D721Med (cell line): ENCODE measurements at regions not wholly inside any gene's neighbourhood (a gene's known extent, or its start where the extent isn't known, plus 50 kb on each side); places are given as distances from the start of the nearest gene placed in this dataset.

ENCODE experiments used
- DNase-seq: peaks from one replicate; pipeline ENCODE4 v3.0.0; 2011; ENCODE audit warnings: low spot score; ENCODE audit not compliant: insufficient read length
- FAIRE-seq: peaks from 2 replicates; lab custom pipeline; 2011; peaks lifted over from hg19 to GRCh38; lab: Jason Lieb, UNC
- TF ChIP-seq, protein P1 (sequence below): IDR thresholded peaks from 2 replicates; pipeline ENCODE4 v1.5.1; 2012; ENCODE audit warnings: mild to moderate bottlenecking, control low read depth; ENCODE audit not compliant: insufficient read depth; ENCODE audit errors: missing control alignments

DNA sequence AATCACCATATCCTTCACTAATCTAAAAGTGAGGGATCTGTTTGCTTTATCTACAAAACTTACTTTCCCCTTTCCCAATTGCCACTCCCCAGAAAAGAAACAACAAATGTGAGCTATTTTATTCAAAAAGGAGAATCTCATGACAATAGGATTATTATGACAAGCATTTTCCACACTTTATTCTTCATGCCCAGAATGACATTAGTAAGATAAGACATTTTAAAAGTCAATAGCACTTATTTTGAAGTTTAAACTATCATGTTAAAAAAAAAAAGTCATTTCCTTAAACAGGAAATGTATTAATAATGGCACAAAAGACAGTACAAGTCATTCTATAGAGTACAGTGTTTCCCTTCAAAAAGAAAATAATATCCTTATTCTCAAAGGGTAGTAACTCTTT lies 58.8 kb upstream of the HNRNPA3 start:
- DNase-seq (no peak), FAIRE-seq (no peak)
- TF ChIP-seq, protein P1, sequence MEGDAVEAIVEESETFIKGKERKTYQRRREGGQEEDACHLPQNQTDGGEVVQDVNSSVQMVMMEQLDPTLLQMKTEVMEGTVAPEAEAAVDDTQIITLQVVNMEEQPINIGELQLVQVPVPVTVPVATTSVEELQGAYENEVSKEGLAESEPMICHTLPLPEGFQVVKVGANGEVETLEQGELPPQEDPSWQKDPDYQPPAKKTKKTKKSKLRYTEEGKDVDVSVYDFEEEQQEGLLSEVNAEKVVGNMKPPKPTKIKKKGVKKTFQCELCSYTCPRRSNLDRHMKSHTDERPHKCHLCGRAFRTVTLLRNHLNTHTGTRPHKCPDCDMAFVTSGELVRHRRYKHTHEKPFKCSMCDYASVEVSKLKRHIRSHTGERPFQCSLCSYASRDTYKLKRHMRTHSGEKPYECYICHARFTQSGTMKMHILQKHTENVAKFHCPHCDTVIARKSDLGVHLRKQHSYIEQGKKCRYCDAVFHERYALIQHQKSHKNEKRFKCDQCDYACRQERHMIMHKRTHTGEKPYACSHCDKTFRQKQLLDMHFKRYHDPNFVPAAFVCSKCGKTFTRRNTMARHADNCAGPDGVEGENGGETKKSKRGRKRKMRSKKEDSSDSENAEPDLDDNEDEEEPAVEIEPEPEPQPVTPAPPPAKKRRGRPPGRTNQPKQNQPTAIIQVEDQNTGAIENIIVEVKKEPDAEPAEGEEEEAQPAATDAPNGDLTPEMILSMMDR: no peak

DNA sequence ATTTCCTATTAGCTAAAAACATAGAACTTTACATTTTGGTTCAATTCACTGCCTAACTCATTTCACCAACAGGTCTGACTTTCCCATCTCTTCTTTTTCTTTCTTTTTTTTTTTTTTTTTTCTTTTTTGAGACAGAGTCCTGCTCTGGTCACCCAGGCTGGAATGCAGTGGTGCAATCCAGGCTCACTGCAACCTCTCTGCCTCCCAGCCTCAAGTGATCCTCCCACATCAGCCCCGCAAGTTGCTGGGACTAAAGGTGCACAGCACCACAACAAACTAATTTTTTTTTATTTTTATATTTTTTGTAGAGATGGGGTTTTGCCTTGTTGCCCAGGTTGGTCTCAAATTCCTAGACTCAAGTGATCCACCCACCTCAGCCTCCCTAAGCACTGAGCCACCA lies 57.8 kb upstream of the HNRNPA3 start:
- TF ChIP-seq, protein P1: no peak
- DNase-seq (no peak), FAIRE-seq (no peak)

DNA sequence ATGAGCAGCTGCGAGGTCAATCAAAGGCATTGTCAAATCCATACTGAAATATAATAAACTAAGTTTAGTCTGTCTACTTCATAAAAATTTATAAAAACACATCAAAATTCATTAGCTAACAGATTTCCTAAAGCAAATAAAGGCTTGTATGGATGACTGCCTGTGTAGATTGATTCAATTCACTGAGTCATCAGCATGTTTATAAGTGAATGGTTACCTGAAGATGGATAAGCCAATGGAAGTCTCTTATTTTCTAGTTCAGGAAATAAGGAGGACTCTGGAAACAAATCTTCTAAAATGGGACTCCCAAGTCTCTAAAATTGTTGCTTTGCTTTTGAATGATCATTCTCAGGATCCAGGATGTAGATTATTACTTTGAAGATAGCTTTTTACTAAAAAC lies 57.0 kb upstream of the HNRNPA3 start:
- FAIRE-seq (no peak), DNase-seq (no peak)
- TF ChIP-seq, protein P1: no peak

DNA sequence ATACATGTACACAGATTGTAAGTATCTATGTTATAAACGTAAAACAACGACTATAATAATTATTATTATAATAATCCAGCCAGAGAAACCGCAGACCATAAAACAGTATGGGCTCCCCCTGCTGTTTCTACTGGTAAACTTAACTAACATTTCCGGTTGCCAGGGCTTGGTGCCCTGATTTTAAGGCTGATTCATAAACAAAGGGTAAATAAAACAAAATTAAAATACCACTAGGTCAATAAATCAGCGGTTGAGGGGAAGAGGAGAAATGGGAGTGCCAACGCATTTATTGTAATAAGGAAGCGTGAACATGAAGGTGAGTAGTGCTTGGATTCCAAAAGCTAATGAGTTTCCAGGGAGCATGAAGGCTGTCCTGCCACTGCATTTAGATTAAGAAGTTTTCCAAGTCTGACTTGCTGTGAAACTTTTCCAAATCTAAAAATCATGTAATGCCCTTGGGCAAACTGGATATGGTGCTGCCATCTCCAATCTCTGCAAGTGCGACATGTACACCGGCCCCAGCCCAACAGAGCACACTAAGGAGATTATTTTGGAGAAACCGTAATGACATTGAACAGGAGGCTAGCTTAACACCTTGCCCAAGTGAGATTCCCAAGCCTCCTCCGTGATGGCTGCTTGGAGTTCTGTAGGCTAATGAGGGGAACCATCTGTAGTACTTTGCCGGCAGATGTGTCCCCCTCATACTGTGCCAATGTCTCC lies 50.7 kb upstream of the HNRNPA3 start:
- peak; percentile 79 for FAIRE-seq
- TF ChIP-seq, protein P1: peak; percentile 66
- no peak for DNase-seq
